Adipocyte (in vitro differentiated cells): ENCODE measurements at regions not wholly inside any gene's neighbourhood (a gene's known extent, or its start where the extent isn't known, plus 50 kb on each side); places are given as distances from the start of the nearest gene placed in this dataset.
A peak's percentile ranks its signal among the peaks of the same experiment; 100 is the strongest.

Source experiments
- DNase-seq: peaks from one replicate; pipeline ENCODE4 v3.0.0-alpha.2; 2015; ENCODE audit warnings: low read depth
- H3K27me3 ChIP-seq: replicated peaks from 2 replicates; pipeline ENCODE4 v1.7.0; 2013; ENCODE audit warnings: mild to moderate bottlenecking, low read length, moderate library complexity; ENCODE audit not compliant: control insufficient read depth, insufficient read depth
- H3K36me3 ChIP-seq: 2 replicates; pipeline ENCODE4 v1.7.0; 2013; ENCODE audit warnings: low read length, mild to moderate bottlenecking, moderate library complexity; ENCODE audit not compliant: control insufficient read depth, insufficient read depth, severe bottlenecking
- H3K4me1 ChIP-seq: 2 replicates; pipeline ENCODE4 v1.7.0; 2013; ENCODE audit warnings: mild to moderate bottlenecking, low read length, moderate library complexity; ENCODE audit not compliant: control insufficient read depth, insufficient read depth
- H3K4me3 ChIP-seq: 2 replicates; pipeline ENCODE4 v1.7.0; 2013; ENCODE audit warnings: mild to moderate bottlenecking, low read length, moderate library complexity
- H3K9ac ChIP-seq: 2 replicates; pipeline ENCODE4 v1.7.0; 2013; ENCODE audit warnings: mild to moderate bottlenecking, low read length, moderate library complexity
- H3K9me3 ChIP-seq: 2 replicates; pipeline ENCODE4 v1.7.0; 2013; ENCODE audit warnings: mild to moderate bottlenecking, low read length, moderate library complexity; ENCODE audit not compliant: control insufficient read depth

DNA sequence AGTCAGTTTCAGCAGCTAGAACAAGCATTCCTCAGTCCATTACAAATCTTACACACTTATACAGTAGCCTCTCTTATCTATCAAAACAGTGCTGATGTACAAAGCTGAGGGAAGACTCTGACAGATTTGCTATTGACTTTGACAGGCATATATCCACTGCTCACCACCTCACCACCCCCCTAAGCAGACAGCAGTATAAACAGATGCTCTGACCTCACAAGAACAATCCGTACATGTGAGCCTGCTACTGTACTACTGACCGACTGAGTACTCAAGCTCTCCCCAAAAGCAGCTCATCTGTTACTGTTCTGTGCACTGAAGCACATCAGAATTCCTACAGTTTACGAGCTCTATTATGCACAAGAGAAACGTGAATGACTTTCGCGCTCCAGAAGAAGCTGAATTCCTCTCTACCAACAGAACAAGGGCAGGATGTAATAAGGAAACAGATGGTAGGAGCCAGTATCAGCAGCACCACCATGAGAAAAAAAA, 95.6 kb upstream of the PDE1A start:
- Histone ChIP-seq H3K36me3 (no peaks in the 10 kb centered on the region), H3K9me3 (no peaks in the 10 kb centered on the region), H3K4me1 (peaks cover 5% of the 10 kb centered on the region), H3K27me3 (no peaks in the 10 kb centered on the region), H3K4me3 (peak overlapping the region; percentile 41), H3K9ac (peak overlapping the region; percentile 7)
- peak; percentile 15 for DNase-seq

- H3K36me3 ChIP-seq = no peaks in the 10 kb centered on the region
- no peak for DNase-seq
- peaks cover 5% of the 10 kb centered on the region for H3K4me1 ChIP-seq
- no peaks in the 10 kb centered on the region for H3K9me3 ChIP-seq
- H3K27me3 ChIP-seq = no peaks in the 10 kb centered on the region
- H3K9ac ChIP-seq = peak overlapping the region; percentile 7
- H3K4me3 ChIP-seq = peak overlapping the region; percentile 41
These were observed 96.2 kb upstream of the PDE1A start for GRCh38 chr2:182522972-182523473.

GRCh38 chr2:182530636-182531035, 103.8 kb upstream of the PDE1A start:
- H3K9ac ChIP-seq = no peak overlapping the region
- no peaks in the 10 kb centered on the region for H3K4me1 ChIP-seq
- H3K27me3 ChIP-seq = no peaks in the 10 kb centered on the region
- no peaks in the 10 kb centered on the region for H3K9me3 ChIP-seq
- no peaks in the 10 kb centered on the region for H3K36me3 ChIP-seq
- no peak for DNase-seq
- no peak overlapping the region for H3K4me3 ChIP-seq

- Histone ChIP-seq H3K36me3 (no peaks in the 10 kb centered on the region), H3K4me1 (peaks cover 10% of the 10 kb centered on the region), H3K4me3 (no peak overlapping the region), H3K9me3 (no peaks in the 10 kb centered on the region), H3K9ac (no peak overlapping the region), H3K27me3 (no peaks in the 10 kb centered on the region)
- no peak for DNase-seq
These were observed 113.4 kb upstream of the PDE1A start for GRCh38 chr2:182540252-182540651.

- no peak overlapping the region for H3K4me3 ChIP-seq
- H3K4me1 ChIP-seq = peaks cover 10% of the 10 kb centered on the region
- H3K27me3 ChIP-seq = no peaks in the 10 kb centered on the region
- no peaks in the 10 kb centered on the region for H3K9me3 ChIP-seq
- no peak for DNase-seq
- H3K36me3 ChIP-seq = no peaks in the 10 kb centered on the region
- no peak overlapping the region for H3K9ac ChIP-seq
These were observed 114.4 kb upstream of the PDE1A start for GRCh38 chr2:182541268-182541667.

GRCh38 chr2:182542501-182543258, 115.8 kb upstream of the PDE1A start:
- Histone ChIP-seq H3K9ac (no peak overlapping the region), H3K27me3 (no peaks in the 10 kb centered on the region), H3K4me3 (peak overlapping the region; percentile 49), H3K9me3 (no peaks in the 10 kb centered on the region), H3K4me1 (peaks cover 11% of the 10 kb centered on the region), H3K36me3 (no peaks in the 10 kb centered on the region)
- DNase-seq = peak; percentile 41

DNA sequence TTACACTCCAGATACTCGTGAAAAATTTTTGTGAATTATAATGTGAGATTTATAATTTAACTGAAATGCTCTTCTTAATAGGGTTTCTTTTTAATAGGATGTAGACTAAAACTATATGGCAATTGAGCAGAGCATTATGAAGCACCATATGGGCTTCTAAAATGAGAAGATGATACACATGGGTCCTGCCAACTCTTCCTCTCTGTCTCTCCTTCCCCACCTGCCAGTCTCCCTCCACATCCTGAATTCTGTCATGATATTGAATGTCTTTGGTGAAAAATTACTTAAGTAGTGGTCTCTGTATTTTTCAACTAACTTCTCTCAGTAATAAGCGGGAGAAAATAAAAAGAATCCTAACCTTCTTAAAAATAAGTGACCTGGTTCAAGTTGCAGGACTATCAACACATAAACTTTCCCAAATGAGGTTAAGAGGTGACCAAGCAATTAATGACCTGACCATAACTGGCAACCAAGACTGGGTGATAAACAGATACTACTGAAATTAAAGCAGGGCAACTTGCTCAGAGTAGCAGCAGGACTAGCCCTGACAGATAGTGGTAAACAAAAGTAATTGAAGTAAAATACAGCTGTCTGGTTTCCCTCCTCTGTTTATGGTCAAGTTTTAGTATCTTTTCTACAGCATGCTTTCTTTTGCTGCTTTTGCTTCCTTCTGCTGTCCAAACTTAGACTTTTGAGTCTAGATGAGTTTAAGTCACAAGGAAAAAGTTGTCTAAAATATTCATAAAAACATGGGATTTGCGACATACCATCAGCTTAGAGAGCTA, 117.1 kb upstream of the PDE1A start:
- H3K9ac ChIP-seq = no peak overlapping the region
- no peaks in the 10 kb centered on the region for H3K27me3 ChIP-seq
- no peak for DNase-seq
- H3K4me3 ChIP-seq = no peak overlapping the region
- H3K4me1 ChIP-seq = peaks cover 23% of the 10 kb centered on the region
- H3K36me3 ChIP-seq = no peaks in the 10 kb centered on the region
- no peaks in the 10 kb centered on the region for H3K9me3 ChIP-seq

DNA sequence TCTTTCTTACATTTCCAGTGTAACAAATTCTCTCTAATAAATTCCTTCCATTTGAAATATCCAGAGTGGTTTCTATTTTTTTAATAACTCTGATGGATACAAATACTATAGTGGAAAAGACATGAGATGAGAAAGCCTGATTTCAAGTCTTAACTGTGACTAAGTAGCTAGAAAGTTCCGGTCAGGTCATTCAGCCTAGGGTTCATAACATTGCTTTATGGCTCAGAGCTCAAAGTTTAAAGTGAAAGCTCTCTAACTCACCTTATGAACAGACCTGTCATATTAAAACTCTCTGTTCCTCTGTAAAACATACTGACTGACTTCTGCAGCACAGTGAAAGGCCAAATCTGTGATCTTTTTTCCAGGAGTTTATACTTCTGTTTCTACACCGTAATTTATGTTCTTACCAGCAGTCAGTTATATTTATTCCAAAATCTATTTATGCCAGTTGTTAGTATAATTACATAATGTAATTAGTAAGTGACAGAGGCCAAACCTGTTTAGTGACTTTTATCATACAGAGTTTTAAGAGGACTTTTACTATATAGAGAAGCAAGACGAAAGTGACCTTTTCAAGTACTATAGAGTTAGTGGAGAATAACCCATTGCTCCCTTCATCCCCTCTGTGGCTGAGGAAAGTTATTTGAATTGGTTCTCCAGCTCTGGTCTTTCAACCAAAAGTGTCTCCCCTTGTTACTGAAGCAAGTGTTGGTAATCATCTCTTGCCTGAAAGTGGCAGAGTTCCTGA, 118.8 kb upstream of the PDE1A start:
- Histone ChIP-seq H3K9me3 (no peaks in the 10 kb centered on the region), H3K9ac (no peak overlapping the region), H3K4me1 (peaks cover 30% of the 10 kb centered on the region), H3K36me3 (no peaks in the 10 kb centered on the region), H3K27me3 (no peaks in the 10 kb centered on the region), H3K4me3 (no peak overlapping the region)
- DNase-seq = no peak

DNA sequence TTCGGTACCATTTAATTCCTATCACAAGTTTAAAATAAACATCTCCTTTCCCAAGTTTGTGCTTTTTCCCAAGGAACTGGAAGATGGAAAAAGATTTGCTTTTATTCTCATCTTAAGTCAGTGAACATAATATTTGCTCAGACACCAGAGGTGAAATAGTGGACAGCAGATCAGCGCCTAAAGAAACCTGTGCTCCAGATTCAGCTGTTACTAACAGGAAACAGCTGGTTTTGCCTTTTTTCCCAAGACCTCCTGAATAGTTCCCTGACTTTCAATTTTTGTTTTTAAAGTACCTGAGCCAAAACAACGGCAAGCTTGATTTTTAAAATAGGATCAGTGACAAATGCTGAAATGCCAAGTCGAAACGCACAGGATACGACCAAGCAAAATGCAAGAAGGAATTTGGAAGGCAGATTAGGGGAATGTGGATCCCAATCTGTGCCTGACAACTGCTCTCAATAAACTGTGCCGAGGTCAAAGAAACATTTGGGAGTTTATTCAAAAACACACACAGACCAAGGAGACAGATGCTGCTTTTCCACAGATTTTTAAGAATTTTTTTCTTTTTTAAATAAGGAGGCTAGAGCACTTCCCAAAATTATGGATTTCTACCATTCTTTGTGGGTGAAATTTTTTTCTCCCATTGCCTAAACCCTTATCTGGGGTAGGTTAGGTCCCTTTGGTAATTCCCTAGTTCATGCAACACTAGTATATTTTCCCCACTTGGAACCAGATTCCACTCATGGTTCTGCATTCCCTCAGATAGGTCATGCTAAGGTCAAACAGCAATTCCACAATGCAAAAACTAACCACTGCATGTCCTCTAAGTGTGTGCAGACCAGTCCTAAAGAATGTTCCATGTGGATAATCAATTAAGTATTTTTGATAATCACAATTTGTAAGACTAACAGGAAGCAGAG, 121.5 kb upstream of the PDE1A start:
- H3K27me3 ChIP-seq = no peaks in the 10 kb centered on the region
- peak overlapping the region; percentile 67 for H3K4me3 ChIP-seq
- peaks cover 21% of the 10 kb centered on the region for H3K4me1 ChIP-seq
- DNase-seq = peak; percentile 46
- no peaks in the 10 kb centered on the region for H3K36me3 ChIP-seq
- no peaks in the 10 kb centered on the region for H3K9me3 ChIP-seq
- peak overlapping the region; percentile 71 for H3K9ac ChIP-seq

DNA sequence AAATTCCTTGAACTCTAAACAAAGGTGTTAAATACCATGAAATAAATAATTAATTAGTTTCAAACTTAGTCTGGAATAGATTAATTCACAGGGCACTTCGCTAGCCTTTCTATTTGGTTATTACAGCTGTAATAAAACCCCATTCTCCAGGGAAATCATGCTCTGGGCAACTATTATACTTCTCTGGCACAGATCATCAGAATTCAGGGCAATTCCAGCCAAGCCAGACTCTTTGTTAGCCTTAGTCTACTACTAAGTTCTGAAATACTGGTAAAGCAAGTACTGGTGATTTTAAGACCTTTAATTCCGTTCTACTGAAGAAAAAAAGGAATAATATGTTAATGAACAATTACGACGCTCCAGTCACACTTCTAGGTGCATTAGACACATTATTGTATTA, 123.4 kb upstream of the PDE1A start:
- Histone ChIP-seq H3K27me3 (no peaks in the 10 kb centered on the region), H3K36me3 (no peaks in the 10 kb centered on the region), H3K4me1 (peaks cover 21% of the 10 kb centered on the region), H3K4me3 (no peak overlapping the region), H3K9me3 (no peaks in the 10 kb centered on the region), H3K9ac (no peak overlapping the region)
- no peak for DNase-seq
